GM19099 (cell line): ENCODE measurements at regions not wholly inside any gene's neighbourhood (a gene's known extent, or its start where the extent isn't known, plus 50 kb on each side); places are given as distances from the start of the nearest gene placed in this dataset.

Experiments used
- POLR2A ChIP-seq: IDR thresholded peaks from 3 replicates; pipeline ENCODE4 v1.6.1; 2011; ENCODE audit warnings: low read depth; ENCODE audit not compliant: insufficient read length; ENCODE audit errors: extremely low read depth

- no peak for TF ChIP-seq POLR2A
These were observed 166.4 kb downstream of the FGF9 start for GRCh38 chr13:21837288-21837687.

GRCh38 chr13:21837841-21838551 is 167.1 kb downstream of the FGF9 start:
- TF ChIP-seq POLR2A: no peak

- TF ChIP-seq POLR2A: no peak
These were observed 175.7 kb downstream of the FGF9 start for GRCh38 chr13:21846605-21847004.

- TF ChIP-seq POLR2A: no peak
These were observed 178.4 kb downstream of the FGF9 start for GRCh38 chr13:21849323-21849722.

- no peak for TF ChIP-seq POLR2A
These were observed 179.4 kb downstream of the FGF9 start for GRCh38 chr13:21850013-21851006.

- TF ChIP-seq POLR2A: no peak
These were observed 181.2 kb downstream of the FGF9 start for GRCh38 chr13:21852043-21852442.

- no peak for TF ChIP-seq POLR2A
These were observed 182.9 kb downstream of the FGF9 start for GRCh38 chr13:21853779-21854178.

- no peak for TF ChIP-seq POLR2A
These were observed 197.9 kb downstream of the FGF9 start for GRCh38 chr13:21868823-21869222.

- TF ChIP-seq POLR2A: no peak
These were observed 200.5 kb downstream of the FGF9 start for GRCh38 chr13:21871382-21871781.

GRCh38 chr13:21871919-21872318 is 201.0 kb downstream of the FGF9 start:
- TF ChIP-seq POLR2A: no peak

- no peak for TF ChIP-seq POLR2A
These were observed 201.9 kb downstream of the FGF9 start for GRCh38 chr13:21872795-21873194.

GRCh38 chr13:21875116-21875515 is 204.2 kb downstream of the FGF9 start:
- no peak for TF ChIP-seq POLR2A

GRCh38 chr13:21879263-21879914 is 208.5 kb downstream of the FGF9 start:
- no peak for TF ChIP-seq POLR2A

- no peak for TF ChIP-seq POLR2A
These were observed 211.9 kb downstream of the FGF9 start for GRCh38 chr13:21882766-21883165.

GRCh38 chr13:21883713-21884112 is 212.8 kb downstream of the FGF9 start:
- no peak for TF ChIP-seq POLR2A
